ENCODE measurements at regions not wholly inside any gene's neighbourhood (a gene's known extent, or its start where the extent isn't known, plus 50 kb on each side); places are given as distances from the start of the nearest gene placed in this dataset.

DNA sequence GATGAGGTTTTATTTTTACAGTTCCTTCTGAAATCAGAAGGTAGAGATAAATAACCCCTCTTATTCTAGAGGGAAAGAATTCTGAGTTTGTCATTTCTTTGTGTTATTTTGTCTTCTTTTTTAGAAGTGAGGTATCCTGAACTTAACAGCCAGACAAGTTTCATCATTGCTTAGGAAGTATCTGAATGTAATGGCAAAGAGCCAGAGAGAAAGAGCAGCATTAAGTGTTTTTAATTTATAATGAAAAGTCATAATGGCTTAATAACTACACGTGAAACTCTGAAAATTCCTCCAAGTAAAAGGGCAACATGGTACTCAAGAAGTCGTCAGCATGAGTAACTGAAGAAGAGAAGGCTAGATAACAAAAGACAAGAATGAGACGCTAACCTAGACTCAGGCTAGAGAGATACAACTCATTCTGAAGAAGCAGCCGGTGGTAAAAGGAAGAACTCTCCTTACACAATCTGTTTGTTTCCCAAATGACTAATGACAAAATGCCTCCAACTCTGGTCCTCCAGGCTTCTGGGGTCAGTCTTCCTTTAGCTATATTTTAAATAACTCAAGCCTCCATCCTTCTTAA is 116.2 kb upstream of the NECTIN3 start:
- TF ChIP-seq, protein P1, sequence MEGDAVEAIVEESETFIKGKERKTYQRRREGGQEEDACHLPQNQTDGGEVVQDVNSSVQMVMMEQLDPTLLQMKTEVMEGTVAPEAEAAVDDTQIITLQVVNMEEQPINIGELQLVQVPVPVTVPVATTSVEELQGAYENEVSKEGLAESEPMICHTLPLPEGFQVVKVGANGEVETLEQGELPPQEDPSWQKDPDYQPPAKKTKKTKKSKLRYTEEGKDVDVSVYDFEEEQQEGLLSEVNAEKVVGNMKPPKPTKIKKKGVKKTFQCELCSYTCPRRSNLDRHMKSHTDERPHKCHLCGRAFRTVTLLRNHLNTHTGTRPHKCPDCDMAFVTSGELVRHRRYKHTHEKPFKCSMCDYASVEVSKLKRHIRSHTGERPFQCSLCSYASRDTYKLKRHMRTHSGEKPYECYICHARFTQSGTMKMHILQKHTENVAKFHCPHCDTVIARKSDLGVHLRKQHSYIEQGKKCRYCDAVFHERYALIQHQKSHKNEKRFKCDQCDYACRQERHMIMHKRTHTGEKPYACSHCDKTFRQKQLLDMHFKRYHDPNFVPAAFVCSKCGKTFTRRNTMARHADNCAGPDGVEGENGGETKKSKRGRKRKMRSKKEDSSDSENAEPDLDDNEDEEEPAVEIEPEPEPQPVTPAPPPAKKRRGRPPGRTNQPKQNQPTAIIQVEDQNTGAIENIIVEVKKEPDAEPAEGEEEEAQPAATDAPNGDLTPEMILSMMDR (IDR thresholded peaks at IDR 0.05) = no peak
- TF ChIP-seq NFYB (CRISPR knock-in tag; conservative IDR thresholded peaks at IDR 0.05; ENCODE audit: low read depth) (no peak), SMAD3 (CRISPR knock-in tag; IDR thresholded peaks at IDR 0.05; ENCODE audit: borderline replicate concordance) (no peak)
- TF ChIP-seq, protein P2, sequence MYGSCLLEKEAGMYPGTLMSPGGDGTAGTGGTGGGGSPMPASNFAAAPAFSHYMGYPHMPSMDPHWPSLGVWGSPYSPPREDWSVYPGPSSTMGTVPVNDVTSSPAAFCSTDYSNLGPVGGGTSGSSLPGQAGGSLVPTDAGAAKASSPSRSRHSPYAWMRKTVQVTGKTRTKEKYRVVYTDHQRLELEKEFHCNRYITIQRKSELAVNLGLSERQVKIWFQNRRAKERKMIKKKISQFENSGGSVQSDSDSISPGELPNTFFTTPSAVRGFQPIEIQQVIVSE (CRISPR knock-in tag; IDR thresholded peaks at IDR 0.05; ENCODE audit: borderline replicate concordance) = no peak
- TF ChIP-seq, protein P3, sequence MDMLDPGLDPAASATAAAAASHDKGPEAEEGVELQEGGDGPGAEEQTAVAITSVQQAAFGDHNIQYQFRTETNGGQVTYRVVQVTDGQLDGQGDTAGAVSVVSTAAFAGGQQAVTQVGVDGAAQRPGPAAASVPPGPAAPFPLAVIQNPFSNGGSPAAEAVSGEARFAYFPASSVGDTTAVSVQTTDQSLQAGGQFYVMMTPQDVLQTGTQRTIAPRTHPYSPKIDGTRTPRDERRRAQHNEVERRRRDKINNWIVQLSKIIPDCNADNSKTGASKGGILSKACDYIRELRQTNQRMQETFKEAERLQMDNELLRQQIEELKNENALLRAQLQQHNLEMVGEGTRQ (CRISPR knock-in tag; IDR thresholded peaks at IDR 0.05) = no peak

Measured in WTC11 (cell line).